ENCODE measurements at regions not wholly inside any gene's neighbourhood (a gene's known extent, or its start where the extent isn't known, plus 50 kb on each side); places are given as distances from the start of the nearest gene placed in this dataset.

GRCh38 chr21:16872616-16873015, 640.2 kb upstream of the CXADR start:
- no peak overlapping the region for H3K27ac Mint-ChIP-seq (ENCODE audit: unreplicated experiment)
- H3K4me1 Mint-ChIP-seq (ENCODE audit: low read depth, unreplicated experiment) = no peaks in the 10 kb centered on the region
- no peak overlapping the region for H3K4me3 Mint-ChIP-seq (ENCODE audit: unreplicated experiment)
- Histone ChIP-seq H3K27me3 (replicated peaks; ENCODE audit: control insufficient read depth, insufficient read depth, low read length) (no peaks in the 10 kb centered on the region), H3K4me3 (ENCODE audit: low read depth, low read length) (no peak overlapping the region), H3K36me3 (ENCODE audit: control insufficient read depth, insufficient read depth, low read length) (no peaks in the 10 kb centered on the region), H3K9me3 (no peaks in the 10 kb centered on the region), H3K4me1 (no peaks in the 10 kb centered on the region)
- POLR2A ChIA-PET = no interaction called here
- intact Hi-C loops (cut with micrococcal nuclease; ENCODE audit: unreplicated experiment) = no loop called here
- TF ChIP-seq CTCF (IDR thresholded peaks at IDR 0.05; ENCODE audit: insufficient read depth in 1 of 2, low read depth in 1 of 2, low read length in 1 of 2, severe bottlenecking in 1 of 2, unreplicated experiment in 1 of 2) = no peak
- H3K9me3 Mint-ChIP-seq (ENCODE audit: unreplicated experiment) = no peaks in the 10 kb centered on the region
- peaks cover under 1% of the 10 kb centered on the region for H3K27me3 Mint-ChIP-seq (ENCODE audit: insufficient read depth, unreplicated experiment)
- DNase-seq = no peak
- CTCF ChIA-PET = no interaction called here
- H3K36me3 Mint-ChIP-seq (ENCODE audit: insufficient read depth, unreplicated experiment) = no peaks in the 10 kb centered on the region
- BruUV-seq (replicated peaks) = no TSS peak

GRCh38 chr21:16873176-16873575, 639.7 kb upstream of the CXADR start:
- Mint-ChIP-seq H3K9me3 (ENCODE audit: unreplicated experiment) (no peaks in the 10 kb centered on the region), H3K36me3 (ENCODE audit: insufficient read depth, unreplicated experiment) (no peaks in the 10 kb centered on the region), H3K27ac (ENCODE audit: unreplicated experiment) (no peak overlapping the region), H3K27me3 (ENCODE audit: insufficient read depth, unreplicated experiment) (peaks cover 3% of the 10 kb centered on the region), H3K4me1 (ENCODE audit: low read depth, unreplicated experiment) (no peaks in the 10 kb centered on the region), H3K4me3 (ENCODE audit: unreplicated experiment) (no peak overlapping the region)
- H3K4me3 ChIP-seq (ENCODE audit: low read depth, low read length) = no peak overlapping the region
- no peaks in the 10 kb centered on the region for H3K4me1 ChIP-seq
- no peaks in the 10 kb centered on the region for H3K27me3 ChIP-seq (replicated peaks; ENCODE audit: control insufficient read depth, insufficient read depth, low read length)
- H3K36me3 ChIP-seq (ENCODE audit: control insufficient read depth, insufficient read depth, low read length) = no peaks in the 10 kb centered on the region
- ChIA-PET CTCF (no interaction called here), POLR2A (no interaction called here)
- no peak for DNase-seq
- intact Hi-C loops (cut with micrococcal nuclease; ENCODE audit: unreplicated experiment) = no loop called here
- no peak for TF ChIP-seq CTCF (IDR thresholded peaks at IDR 0.05; ENCODE audit: insufficient read depth in 1 of 2, low read depth in 1 of 2, low read length in 1 of 2, severe bottlenecking in 1 of 2, unreplicated experiment in 1 of 2)
- H3K9me3 ChIP-seq = no peaks in the 10 kb centered on the region
- no TSS peak for BruUV-seq (replicated peaks)

GRCh38 chr21:16873596-16873995, 639.2 kb upstream of the CXADR start:
- BruUV-seq (replicated peaks) = no TSS peak
- CTCF ChIA-PET = no interaction called here
- no peak for TF ChIP-seq CTCF (IDR thresholded peaks at IDR 0.05; ENCODE audit: insufficient read depth in 1 of 2, low read depth in 1 of 2, low read length in 1 of 2, severe bottlenecking in 1 of 2, unreplicated experiment in 1 of 2)
- Mint-ChIP-seq H3K4me3 (ENCODE audit: unreplicated experiment) (no peak overlapping the region), H3K9me3 (ENCODE audit: unreplicated experiment) (no peaks in the 10 kb centered on the region), H3K4me1 (ENCODE audit: low read depth, unreplicated experiment) (no peaks in the 10 kb centered on the region), H3K27ac (ENCODE audit: unreplicated experiment) (no peak overlapping the region), H3K27me3 (ENCODE audit: insufficient read depth, unreplicated experiment) (peaks cover 3% of the 10 kb centered on the region), H3K36me3 (ENCODE audit: insufficient read depth, unreplicated experiment) (no peaks in the 10 kb centered on the region)
- H3K36me3 ChIP-seq (ENCODE audit: control insufficient read depth, insufficient read depth, low read length) = no peaks in the 10 kb centered on the region
- POLR2A ChIA-PET = no interaction called here
- no peak overlapping the region for H3K4me3 ChIP-seq (ENCODE audit: low read depth, low read length)
- DNase-seq = no peak
- no peaks in the 10 kb centered on the region for H3K9me3 ChIP-seq
- H3K27me3 ChIP-seq (replicated peaks; ENCODE audit: control insufficient read depth, insufficient read depth, low read length) = no peaks in the 10 kb centered on the region
- intact Hi-C loops (cut with micrococcal nuclease; ENCODE audit: unreplicated experiment) = no loop called here
- H3K4me1 ChIP-seq = no peaks in the 10 kb centered on the region
